ENCODE measurements at regions not wholly inside any gene's neighbourhood (a gene's known extent, or its start where the extent isn't known, plus 50 kb on each side); places are given as distances from the start of the nearest gene placed in this dataset.
"Not testable (repeated sequence)": the region's sequence is repeated elsewhere in the genome, so short reads cannot be mapped to it uniquely, and the experiment has no call there.

- no peak for DNase-seq
Observed at GRCh38 chr5:101626572-101626971, 669.5 kb downstream of the SLCO4C1 start.

- DNase-seq, result no peak
Observed at GRCh38 chr5:101611039-101611438, 685.0 kb downstream of the SLCO4C1 start.

GRCh38 chr5:101608322-101608721 is 687.8 kb downstream of the SLCO4C1 start:
- DNase-seq, result no peak

GRCh38 chr5:101605700-101606099 is 690.4 kb downstream of the SLCO4C1 start:
- no peak for DNase-seq

GRCh38 chr5:101600614-101601013 is 695.5 kb downstream of the SLCO4C1 start:
- no peak for DNase-seq

GRCh38 chr5:101590384-101590783 is 687.3 kb upstream of the ST8SIA4 start:
- DNase-seq, result no peak

- DNase-seq, result no peak
Observed at GRCh38 chr5:101585366-101585765, 682.3 kb upstream of the ST8SIA4 start.

- DNase-seq, result no peak
Observed at GRCh38 chr5:101580591-101580990, 677.5 kb upstream of the ST8SIA4 start.

- DNase-seq, result no peak
Observed at GRCh38 chr5:101574017-101574416, 670.9 kb upstream of the ST8SIA4 start.

- no peak for DNase-seq
Observed at GRCh38 chr5:101561018-101561417, 657.9 kb upstream of the ST8SIA4 start.

GRCh38 chr5:101543780-101544179 is 640.7 kb upstream of the ST8SIA4 start:
- DNase-seq, result no peak

GRCh38 chr5:101539315-101539714 is 636.2 kb upstream of the ST8SIA4 start:
- no peak for DNase-seq

- DNase-seq, result no peak
Observed at GRCh38 chr5:101535626-101536025, 632.5 kb upstream of the ST8SIA4 start.

GRCh38 chr5:101534491-101535110 is 631.5 kb upstream of the ST8SIA4 start:
- no peak for DNase-seq

GRCh38 chr5:101532430-101532829 is 629.3 kb upstream of the ST8SIA4 start:
- DNase-seq, result no peak

GRCh38 chr5:101531026-101531425 is 627.9 kb upstream of the ST8SIA4 start:
- no peak for DNase-seq

GRCh38 chr5:101529094-101529493 is 626.0 kb upstream of the ST8SIA4 start:
- not testable (repeated sequence) for DNase-seq

GRCh38 chr5:101520417-101520816 is 617.3 kb upstream of the ST8SIA4 start:
- DNase-seq, result no peak

- DNase-seq, result no peak
Observed at GRCh38 chr5:101517795-101518194, 614.7 kb upstream of the ST8SIA4 start.

GRCh38 chr5:101515721-101516120 is 612.6 kb upstream of the ST8SIA4 start:
- no peak for DNase-seq

GRCh38 chr5:101505891-101506570 is 602.9 kb upstream of the ST8SIA4 start:
- DNase-seq, result no peak

- DNase-seq, result no peak
Observed at GRCh38 chr5:101482931-101483330, 579.8 kb upstream of the ST8SIA4 start.

GRCh38 chr5:101473483-101473882 is 570.4 kb upstream of the ST8SIA4 start:
- no peak for DNase-seq

- no peak for DNase-seq
Observed at GRCh38 chr5:101461455-101461854, 558.4 kb upstream of the ST8SIA4 start.

GRCh38 chr5:101458587-101458986 is 555.5 kb upstream of the ST8SIA4 start:
- no peak for DNase-seq

Measured in CD4-positive, alpha-beta T cell treated with Interleukin-1 beta for 1 hour (primary cell).